PFSK-1 (cell line): ENCODE measurements at regions not wholly inside any gene's neighbourhood (a gene's known extent, or its start where the extent isn't known, plus 50 kb on each side); places are given as distances from the start of the nearest gene placed in this dataset.

ENCODE experiments used
- FOXP2 ChIP-seq: optimal IDR thresholded peaks from 2 replicates; pipeline ENCODE3; 2011; ENCODE audit warnings: borderline replicate concordance, control low read depth, inconsistent platforms; ENCODE audit not compliant: insufficient read depth; ENCODE audit errors: extremely low read length, extremely low read depth
- POLR2AphosphoS5 ChIP-seq: IDR thresholded peaks from 2 replicates; pipeline ENCODE4 v1.6.1; 2012; ENCODE audit warnings: low read depth, mild to moderate bottlenecking, control low read depth, low read length, moderate library complexity
- SIN3A ChIP-seq: IDR thresholded peaks from 2 replicates; pipeline ENCODE4 v1.6.1; 2012; ENCODE audit warnings: mild to moderate bottlenecking, low read length, moderate library complexity, borderline replicate concordance; ENCODE audit not compliant: insufficient read depth
- TAF1 ChIP-seq: IDR thresholded peaks from 2 replicates; pipeline ENCODE4 v1.6.1; 2012; ENCODE audit warnings: low read length, control low read depth, borderline replicate concordance; ENCODE audit not compliant: insufficient read depth
- TF ChIP-seq, protein P1 (sequence below), 2 experiments: IDR thresholded peaks; 2 replicates each; pipeline versions ENCODE4 v1.6.1 to v1.8.0; 2011 to 2012; ENCODE audit warnings: low read depth in 2 of 2, low read length in 2 of 2, control low read depth in 1 of 2, inconsistent platforms in 1 of 2, mild to moderate bottlenecking in 1 of 2, moderate library complexity in 1 of 2; ENCODE audit not compliant: insufficient read depth in 1 of 2

DNA sequence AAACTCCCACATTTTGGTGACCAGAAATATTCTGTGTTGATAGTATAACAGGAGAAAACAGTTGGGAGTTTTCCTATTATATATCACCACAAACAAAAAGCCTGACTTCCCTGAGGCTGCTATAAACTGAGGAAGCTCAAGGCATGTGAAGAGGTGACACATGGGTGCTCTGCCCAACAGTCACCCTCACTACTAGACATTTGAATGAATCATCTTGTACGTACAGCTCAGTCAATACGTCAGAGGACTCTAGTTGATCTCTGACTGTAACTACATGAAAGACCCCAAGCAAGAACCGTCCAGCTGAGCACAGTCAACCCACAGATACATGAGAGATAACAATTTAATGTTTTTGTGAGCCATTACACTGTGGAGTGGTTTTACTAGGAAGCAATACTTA is 338.3 kb upstream of the ATP11B start:
- no peak for TF ChIP-seq POLR2AphosphoS5
- no peak for TF ChIP-seq TAF1
- TF ChIP-seq, protein P1, sequence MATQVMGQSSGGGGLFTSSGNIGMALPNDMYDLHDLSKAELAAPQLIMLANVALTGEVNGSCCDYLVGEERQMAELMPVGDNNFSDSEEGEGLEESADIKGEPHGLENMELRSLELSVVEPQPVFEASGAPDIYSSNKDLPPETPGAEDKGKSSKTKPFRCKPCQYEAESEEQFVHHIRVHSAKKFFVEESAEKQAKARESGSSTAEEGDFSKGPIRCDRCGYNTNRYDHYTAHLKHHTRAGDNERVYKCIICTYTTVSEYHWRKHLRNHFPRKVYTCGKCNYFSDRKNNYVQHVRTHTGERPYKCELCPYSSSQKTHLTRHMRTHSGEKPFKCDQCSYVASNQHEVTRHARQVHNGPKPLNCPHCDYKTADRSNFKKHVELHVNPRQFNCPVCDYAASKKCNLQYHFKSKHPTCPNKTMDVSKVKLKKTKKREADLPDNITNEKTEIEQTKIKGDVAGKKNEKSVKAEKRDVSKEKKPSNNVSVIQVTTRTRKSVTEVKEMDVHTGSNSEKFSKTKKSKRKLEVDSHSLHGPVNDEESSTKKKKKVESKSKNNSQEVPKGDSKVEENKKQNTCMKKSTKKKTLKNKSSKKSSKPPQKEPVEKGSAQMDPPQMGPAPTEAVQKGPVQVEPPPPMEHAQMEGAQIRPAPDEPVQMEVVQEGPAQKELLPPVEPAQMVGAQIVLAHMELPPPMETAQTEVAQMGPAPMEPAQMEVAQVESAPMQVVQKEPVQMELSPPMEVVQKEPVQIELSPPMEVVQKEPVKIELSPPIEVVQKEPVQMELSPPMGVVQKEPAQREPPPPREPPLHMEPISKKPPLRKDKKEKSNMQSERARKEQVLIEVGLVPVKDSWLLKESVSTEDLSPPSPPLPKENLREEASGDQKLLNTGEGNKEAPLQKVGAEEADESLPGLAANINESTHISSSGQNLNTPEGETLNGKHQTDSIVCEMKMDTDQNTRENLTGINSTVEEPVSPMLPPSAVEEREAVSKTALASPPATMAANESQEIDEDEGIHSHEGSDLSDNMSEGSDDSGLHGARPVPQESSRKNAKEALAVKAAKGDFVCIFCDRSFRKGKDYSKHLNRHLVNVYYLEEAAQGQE (IDR thresholded peaks at IDR 0.05; ENCODE audit: insufficient read depth in 1 of 2, low read depth in 2 of 2, low read length in 2 of 2) = no peak
- no peak for TF ChIP-seq SIN3A
- TF ChIP-seq FOXP2 = no peak

DNA sequence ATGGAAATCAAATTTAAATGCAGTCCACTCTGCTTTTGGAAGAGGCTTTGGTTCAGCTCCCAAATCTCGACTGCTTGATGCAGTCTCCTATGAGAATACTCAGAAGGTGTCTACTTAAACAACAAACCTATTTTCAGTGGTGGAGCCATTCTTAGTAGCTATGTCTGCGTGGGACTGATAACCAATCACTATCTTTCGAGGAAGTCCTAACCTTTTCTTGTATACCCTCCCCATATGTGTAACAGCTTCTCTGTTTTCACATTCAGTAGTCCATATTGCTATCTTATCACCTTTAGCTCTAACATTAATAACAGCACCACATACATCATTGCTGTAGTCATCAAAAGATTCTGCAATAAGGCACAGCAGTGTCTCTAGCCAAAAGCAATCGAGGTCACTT is 333.0 kb upstream of the ATP11B start:
- TF ChIP-seq, protein P1 (IDR thresholded peaks at IDR 0.05; ENCODE audit: insufficient read depth in 1 of 2, low read depth in 2 of 2, low read length in 2 of 2) = no peak
- TF ChIP-seq POLR2AphosphoS5 = no peak
- TF ChIP-seq TAF1 = no peak
- TF ChIP-seq FOXP2 = no peak
- no peak for TF ChIP-seq SIN3A

DNA sequence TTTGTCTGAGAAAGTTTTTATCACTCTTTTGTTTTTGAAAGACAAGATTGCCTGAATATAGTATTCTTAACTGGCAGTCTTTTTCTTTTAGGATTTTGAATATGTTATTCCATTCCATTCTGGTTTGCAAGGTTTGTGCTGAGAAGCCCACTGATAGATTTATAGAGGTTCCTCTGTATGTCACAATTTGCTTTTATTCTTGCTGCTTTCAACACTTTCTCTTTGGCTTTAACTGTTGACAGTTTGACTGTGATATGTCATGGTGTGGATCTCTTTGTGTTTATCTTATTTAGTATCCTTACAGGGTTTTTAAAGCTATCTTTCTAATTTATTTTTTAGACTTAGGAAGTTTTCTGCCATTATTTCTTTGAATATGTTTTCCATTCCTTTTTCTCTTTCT is 331.2 kb upstream of the ATP11B start:
- TF ChIP-seq, protein P1 (IDR thresholded peaks at IDR 0.05; ENCODE audit: insufficient read depth in 1 of 2, low read depth in 2 of 2, low read length in 2 of 2) = no peak
- TF ChIP-seq SIN3A = no peak
- TF ChIP-seq POLR2AphosphoS5 = no peak
- TF ChIP-seq TAF1 = no peak
- no peak for TF ChIP-seq FOXP2

DNA sequence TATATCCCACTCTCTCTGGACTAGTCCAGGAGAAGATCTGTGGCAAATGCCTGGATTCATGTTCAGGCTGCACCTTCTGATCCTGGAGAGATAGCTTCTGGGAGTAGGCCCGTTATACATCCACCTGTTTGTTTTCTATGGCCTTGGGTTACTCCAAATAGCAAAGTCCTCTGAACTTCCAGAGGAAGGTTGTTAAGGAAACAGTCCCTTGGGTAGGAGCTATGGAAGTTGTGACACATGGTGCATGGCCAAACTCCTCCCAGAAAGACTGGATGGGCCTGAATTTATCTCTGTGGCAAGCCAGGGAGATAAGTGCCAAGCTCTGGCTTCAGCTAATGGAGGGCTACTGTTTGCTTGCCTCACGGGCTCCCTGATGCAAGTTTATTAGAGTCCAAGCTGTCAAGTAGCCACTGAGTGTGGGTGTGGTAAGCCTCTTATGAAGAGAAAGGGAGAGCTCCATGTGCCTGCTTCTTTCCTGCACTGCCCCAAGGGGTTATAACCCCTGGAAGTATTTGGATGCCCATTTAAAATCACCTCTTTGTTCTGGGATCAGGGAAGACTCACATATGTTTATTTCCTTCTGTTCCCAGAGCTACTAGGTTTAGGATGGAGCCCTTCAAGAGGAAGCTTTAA is 328.7 kb upstream of the ATP11B start:
- TF ChIP-seq, protein P1 (IDR thresholded peaks at IDR 0.05; ENCODE audit: insufficient read depth in 1 of 2, low read depth in 2 of 2, low read length in 2 of 2) = no peak
- no peak for TF ChIP-seq POLR2AphosphoS5
- TF ChIP-seq SIN3A = no peak
- no peak for TF ChIP-seq TAF1

DNA sequence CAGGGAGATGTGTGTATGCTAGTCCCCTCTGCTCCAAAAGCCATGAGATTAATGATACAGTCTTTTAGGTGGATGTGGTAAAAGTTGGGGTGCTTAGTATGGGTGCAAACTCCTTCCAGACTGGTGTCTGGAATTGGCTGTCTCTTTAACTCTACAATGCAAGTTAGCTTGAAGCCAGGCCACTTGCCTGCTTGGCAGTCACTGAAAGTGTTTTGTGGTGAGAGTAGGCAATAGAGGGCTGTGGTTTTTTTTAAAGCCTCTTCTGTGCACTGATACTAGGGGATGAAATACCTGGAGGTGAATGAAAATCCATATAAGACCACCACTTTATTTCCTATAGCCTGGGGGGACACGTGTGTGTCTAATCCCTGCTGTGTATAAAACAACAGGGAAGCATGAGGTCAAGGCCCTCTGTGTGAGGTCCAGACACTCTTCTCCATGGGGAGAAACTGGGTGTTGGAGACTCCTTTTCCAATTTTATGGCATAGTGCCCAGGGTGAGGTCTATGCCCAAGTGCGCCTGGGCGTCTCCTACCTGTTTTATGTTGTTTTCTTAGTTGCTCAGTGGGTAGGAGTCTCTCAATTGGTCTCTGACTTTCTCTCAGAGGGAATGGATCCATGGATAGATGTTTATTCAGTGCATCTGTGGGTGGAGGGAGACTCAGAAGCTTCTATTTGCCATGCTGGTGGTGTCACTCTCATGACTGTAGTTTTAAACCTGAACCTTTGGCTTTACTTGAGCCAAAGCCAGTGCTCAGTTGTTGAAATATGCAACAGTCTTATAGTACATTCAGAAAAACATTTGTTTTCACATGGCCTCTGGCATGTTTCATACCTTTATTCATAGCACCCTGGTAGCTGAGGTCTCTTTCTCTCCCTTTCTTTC is 327.8 kb upstream of the ATP11B start:
- TF ChIP-seq POLR2AphosphoS5 = no peak
- no peak for TF ChIP-seq SIN3A
- no peak for TF ChIP-seq FOXP2
- no peak for TF ChIP-seq TAF1
- TF ChIP-seq, protein P1 (IDR thresholded peaks at IDR 0.05; ENCODE audit: insufficient read depth in 1 of 2, low read depth in 2 of 2, low read length in 2 of 2) = no peak
